Mesenchymal stem cell (in vitro differentiated cells and primary cell): ENCODE measurements at regions not wholly inside any gene's neighbourhood (a gene's known extent, or its start where the extent isn't known, plus 50 kb on each side); places are given as distances from the start of the nearest gene placed in this dataset.

Experiments
- DNase-seq: peaks from one replicate; pipeline ENCODE4 v3.0.0-alpha.2; 2013
- H2AFZ ChIP-seq: one replicate; pipeline ENCODE4 v1.6.1; 2013; ENCODE audit warnings: low read depth, mild to moderate bottlenecking, control low read depth, inconsistent platforms, low read length, moderate library complexity
- H2AK5ac ChIP-seq: 2 replicates; pipeline ENCODE4 v1.6.1; 2013; ENCODE audit warnings: low read length, moderate library complexity, mild to moderate bottlenecking, inconsistent platforms; ENCODE audit not compliant: severe bottlenecking
- H2BK120ac ChIP-seq: one replicate; pipeline ENCODE4 v1.6.1; 2013; ENCODE audit warnings: low read depth, mild to moderate bottlenecking, inconsistent platforms, low read length, moderate library complexity
- H2BK12ac ChIP-seq, 2 experiments: one replicate each; pipeline ENCODE4 v1.6.1; 2013; ENCODE audit warnings: inconsistent platforms in 2 of 2, low read length in 2 of 2, mild to moderate bottlenecking in 2 of 2, moderate library complexity in 2 of 2, control low read depth in 1 of 2
- H2BK15ac ChIP-seq: one replicate; pipeline ENCODE4 v1.6.1; 2013; ENCODE audit warnings: mild to moderate bottlenecking, low read depth, inconsistent platforms; ENCODE audit not compliant: poor library complexity, severe bottlenecking
- H2BK5ac ChIP-seq: 2 replicates; pipeline ENCODE4 v1.6.1; 2013; ENCODE audit warnings: low read depth, mild to moderate bottlenecking, low read length, control low read depth, inconsistent platforms; ENCODE audit not compliant: poor library complexity, severe bottlenecking
- H3K14ac ChIP-seq, 2 experiments: one replicate each; pipeline ENCODE4 v1.6.1; 2013; ENCODE audit warnings: inconsistent platforms in 2 of 2, low read length in 2 of 2, control low read depth in 1 of 2, mild to moderate bottlenecking in 1 of 2, moderate library complexity in 1 of 2
- H3K18ac ChIP-seq, 2 experiments: one replicate each; pipeline ENCODE4 v1.6.1; 2013; ENCODE audit warnings: inconsistent platforms in 2 of 2, low read length in 2 of 2, control low read depth in 1 of 2, low read depth in 1 of 2, mild to moderate bottlenecking in 1 of 2
- H3K23ac ChIP-seq, 2 experiments: one replicate each; pipeline ENCODE4 v1.6.1; 2013; ENCODE audit warnings: inconsistent platforms in 2 of 2, low read length in 2 of 2, mild to moderate bottlenecking in 2 of 2, moderate library complexity in 2 of 2, control low read depth in 1 of 2
- H3K27ac ChIP-seq: 2 replicates; pipeline ENCODE4 v1.5.1; 2013; ENCODE audit warnings: mild to moderate bottlenecking, moderate library complexity, low read length, control low read depth, inconsistent platforms; ENCODE audit not compliant: poor library complexity, severe bottlenecking
- H3K27me3 ChIP-seq, 2 experiments: 2 replicates each; pipeline versions ENCODE4 v1.6.1 to v1.7.0; 2013; ENCODE audit warnings: low read length in 2 of 2, mild to moderate bottlenecking in 2 of 2, moderate library complexity in 2 of 2, control low read depth in 1 of 2, inconsistent platforms in 1 of 2; ENCODE audit not compliant: control insufficient read depth in 1 of 2, insufficient read depth in 1 of 2
- H3K36me3 ChIP-seq, 2 experiments: 2 replicates each; pipeline versions ENCODE4 v1.6.1 to v1.7.0; 2013; ENCODE audit warnings: low read length in 2 of 2, control low read depth in 1 of 2, inconsistent platforms in 1 of 2, low read depth in 1 of 2, mild to moderate bottlenecking in 1 of 2; ENCODE audit not compliant: insufficient read depth in 2 of 2, control insufficient read depth in 1 of 2
- H3K4ac ChIP-seq, 2 experiments: one replicate each; pipeline ENCODE4 v1.6.1; 2013; ENCODE audit warnings: inconsistent platforms in 2 of 2, low read length in 2 of 2, mild to moderate bottlenecking in 2 of 2, moderate library complexity in 2 of 2, control low read depth in 1 of 2, low read depth in 1 of 2
- H3K4me1 ChIP-seq: 2 replicates; pipeline ENCODE4 v1.6.1; 2013; ENCODE audit warnings: low read depth, low read length, control low read depth; ENCODE audit not compliant: control insufficient read depth, insufficient read depth
- H3K4me2 ChIP-seq: 2 replicates; pipeline ENCODE4 v1.6.1; 2013; ENCODE audit warnings: low read length, mild to moderate bottlenecking, inconsistent platforms; ENCODE audit not compliant: poor library complexity, severe bottlenecking
- H3K4me3 ChIP-seq, 2 experiments: 2 replicates each; pipeline versions ENCODE4 v1.5.1 to v1.7.0; 2013; ENCODE audit warnings: low read length in 2 of 2, mild to moderate bottlenecking in 2 of 2, control low read depth in 1 of 2, low read depth in 1 of 2; ENCODE audit not compliant: insufficient read depth in 1 of 2
- H3K79me1 ChIP-seq: replicated peaks from 2 replicates; pipeline ENCODE4 v1.6.1; 2013; ENCODE audit warnings: mild to moderate bottlenecking, control low read depth, low read length, inconsistent platforms; ENCODE audit not compliant: poor library complexity, severe bottlenecking
- H3K9ac ChIP-seq: 2 replicates; pipeline ENCODE4 v1.7.0; 2013; ENCODE audit warnings: mild to moderate bottlenecking, low read length, moderate library complexity
- H3K9me3 ChIP-seq: 2 replicates; pipeline ENCODE4 v1.7.0; 2013; ENCODE audit warnings: mild to moderate bottlenecking, low read length; ENCODE audit not compliant: control insufficient read depth
- H4K8ac ChIP-seq: one replicate; pipeline ENCODE4 v1.6.1; 2013; ENCODE audit warnings: inconsistent platforms, mild to moderate bottlenecking, low read length, moderate library complexity
- H4K91ac ChIP-seq: one replicate; pipeline ENCODE4 v1.6.1; 2013; ENCODE audit warnings: mild to moderate bottlenecking, low read length, inconsistent platforms
- WGBS: methylation state at CpG from one replicate; pipeline ENCODE4 v1.1.7; 2013; ENCODE audit warnings: mixed read lengths; 5-methylcytosine and 5-hydroxymethylcytosine counted together

GRCh38 chr2:104620801-104621200, 233.1 kb upstream of the POU3F3 start:
- Histone ChIP-seq H2AFZ (no peak overlapping the region), H4K91ac (no peak overlapping the region), H3K9ac (no peak overlapping the region), H3K9me3 (no peaks in the 10 kb centered on the region), H2BK120ac (no peak overlapping the region), H2BK12ac (no peak overlapping the region), H3K4me1 (no peaks in the 10 kb centered on the region), H2BK5ac (no peak overlapping the region), H3K23ac (no peak overlapping the region), H3K18ac (no peak overlapping the region), H2AK5ac (no peak overlapping the region), H3K4ac (no peak overlapping the region), H3K14ac (no peak overlapping the region), H3K4me3 (no peak overlapping the region), H3K27ac (no peak overlapping the region), H3K27me3 (no peaks in the 10 kb centered on the region), H2BK15ac (no peak overlapping the region), H3K36me3 (no peaks in the 10 kb centered on the region), H4K8ac (no peak overlapping the region), H3K79me1 (no peaks in the 10 kb centered on the region), H3K4me2 (no peak overlapping the region)
- no peak for DNase-seq
- WGBS = 72% methylated on average over 7 of the region's 7 CpGs

- Histone ChIP-seq H3K9ac (no peak overlapping the region), H3K9me3 (no peaks in the 10 kb centered on the region), H3K27ac (no peak overlapping the region), H3K36me3 (no peaks in the 10 kb centered on the region), H3K27me3 (no peaks in the 10 kb centered on the region), H3K4ac (no peak overlapping the region), H3K18ac (no peak overlapping the region), H4K91ac (no peak overlapping the region), H3K4me2 (no peak overlapping the region), H3K4me1 (no peaks in the 10 kb centered on the region), H2AFZ (no peak overlapping the region), H2AK5ac (no peak overlapping the region), H3K23ac (no peak overlapping the region), H3K14ac (no peak overlapping the region), H2BK15ac (no peak overlapping the region), H4K8ac (no peak overlapping the region), H3K79me1 (no peaks in the 10 kb centered on the region), H3K4me3 (no peak overlapping the region), H2BK120ac (no peak overlapping the region), H2BK12ac (no peak overlapping the region), H2BK5ac (no peak overlapping the region)
- 79% methylated on average over 4 of the region's 5 CpGs for WGBS
- no peak for DNase-seq
Measured at GRCh38 chr2:104635608-104636007, 218.3 kb upstream of the POU3F3 start.

- Histone ChIP-seq H3K4me3 (no peak overlapping the region), H3K9me3 (no peaks in the 10 kb centered on the region), H3K4ac (no peak overlapping the region), H4K91ac (no peak overlapping the region), H2BK120ac (no peak overlapping the region), H3K4me1 (no peaks in the 10 kb centered on the region), H3K4me2 (no peak overlapping the region), H2AFZ (no peak overlapping the region), H4K8ac (no peak overlapping the region), H2BK5ac (no peak overlapping the region), H3K18ac (no peak overlapping the region), H3K23ac (no peak overlapping the region), H3K27ac (no peak overlapping the region), H3K27me3 (no peaks in the 10 kb centered on the region), H3K14ac (no peak overlapping the region), H3K36me3 (no peaks in the 10 kb centered on the region), H3K79me1 (no peaks in the 10 kb centered on the region), H3K9ac (no peak overlapping the region), H2BK12ac (no peak overlapping the region), H2BK15ac (no peak overlapping the region), H2AK5ac (no peak overlapping the region)
- no peak for DNase-seq
- 64% methylated on average over 7 of the region's 7 CpGs for WGBS
Measured at GRCh38 chr2:104638190-104638858, 215.6 kb upstream of the POU3F3 start.

GRCh38 chr2:104638859-104639202, 215.1 kb upstream of the POU3F3 start:
- WGBS = 50% methylated on average over 7 of the region's 7 CpGs

More at GRCh38 chr2:104638859-104639202, 215.1 kb upstream of the POU3F3 start:
- no peaks in the 10 kb centered on the region for H3K36me3 ChIP-seq
- no peak overlapping the region for H2AFZ ChIP-seq
- no peak overlapping the region for H2BK12ac ChIP-seq
- no peak overlapping the region for H2BK5ac ChIP-seq
- H3K79me1 ChIP-seq = no peaks in the 10 kb centered on the region
- no peak overlapping the region for H3K18ac ChIP-seq
- H3K14ac ChIP-seq = no peak overlapping the region
- H3K23ac ChIP-seq = no peak overlapping the region
- no peaks in the 10 kb centered on the region for H3K27me3 ChIP-seq
- H3K9me3 ChIP-seq = no peaks in the 10 kb centered on the region
- H3K27ac ChIP-seq = no peak overlapping the region
- no peak overlapping the region for H4K91ac ChIP-seq
- no peak for DNase-seq
- no peak overlapping the region for H3K9ac ChIP-seq
- no peak overlapping the region for H2BK120ac ChIP-seq
- no peaks in the 10 kb centered on the region for H3K4me1 ChIP-seq
- no peak overlapping the region for H4K8ac ChIP-seq
- H3K4ac ChIP-seq = no peak overlapping the region
- H2BK15ac ChIP-seq = no peak overlapping the region
- no peak overlapping the region for H3K4me2 ChIP-seq
- no peak overlapping the region for H2AK5ac ChIP-seq
- no peak overlapping the region for H3K4me3 ChIP-seq
